SHP77 treated with DMSO at 0.1 percent for 48 hours (cell line): ENCODE measurements at regions not wholly inside any gene's neighbourhood (a gene's known extent, or its start where the extent isn't known, plus 50 kb on each side); places are given as distances from the start of the nearest gene placed in this dataset.

Source experiments
- DNase-seq: peaks from one replicate; lab custom pipeline; 2025; lab: John Stamatoyannopoulos, UW

- DNase-seq = no peak
These were observed 144.2 kb upstream of the OTOS start for GRCh38 chr2:240284503-240285259.

- DNase-seq = no peak
These were observed 145.3 kb upstream of the OTOS start for GRCh38 chr2:240285725-240286124.

GRCh38 chr2:240286596-240286995 is 146.1 kb upstream of the OTOS start:
- no peak for DNase-seq

- DNase-seq = no peak
These were observed 146.6 kb upstream of the OTOS start for GRCh38 chr2:240287011-240287410.

GRCh38 chr2:240287496-240288086 is 147.1 kb upstream of the OTOS start:
- DNase-seq = no peak

GRCh38 chr2:240288087-240288521 is 147.4 kb upstream of the GPC1 start:
- DNase-seq = no peak

- DNase-seq = no peak
These were observed 145.6 kb upstream of the GPC1 start for GRCh38 chr2:240289701-240290431.

GRCh38 chr2:240290432-240291336 is 144.8 kb upstream of the GPC1 start:
- no peak for DNase-seq

- DNase-seq = no peak
These were observed 144.0 kb upstream of the GPC1 start for GRCh38 chr2:240291337-240292034.

GRCh38 chr2:240292035-240292574 is 143.4 kb upstream of the GPC1 start:
- DNase-seq = no peak

- no peak for DNase-seq
These were observed 142.6 kb upstream of the GPC1 start for GRCh38 chr2:240292619-240293525.

GRCh38 chr2:240293557-240294461 is 141.7 kb upstream of the GPC1 start:
- DNase-seq = no peak

- DNase-seq = no peak
These were observed 140.9 kb upstream of the GPC1 start for GRCh38 chr2:240294514-240294913.

- DNase-seq = no peak
These were observed 140.0 kb upstream of the GPC1 start for GRCh38 chr2:240295256-240296103.

- DNase-seq = no peak
These were observed 139.4 kb upstream of the GPC1 start for GRCh38 chr2:240296104-240296406.

- DNase-seq = no peak
These were observed 138.8 kb upstream of the GPC1 start for GRCh38 chr2:240296476-240297255.
